ENCODE measurements at regions not wholly inside any gene's neighbourhood (a gene's known extent, or its start where the extent isn't known, plus 50 kb on each side); places are given as distances from the start of the nearest gene placed in this dataset.

DNA sequence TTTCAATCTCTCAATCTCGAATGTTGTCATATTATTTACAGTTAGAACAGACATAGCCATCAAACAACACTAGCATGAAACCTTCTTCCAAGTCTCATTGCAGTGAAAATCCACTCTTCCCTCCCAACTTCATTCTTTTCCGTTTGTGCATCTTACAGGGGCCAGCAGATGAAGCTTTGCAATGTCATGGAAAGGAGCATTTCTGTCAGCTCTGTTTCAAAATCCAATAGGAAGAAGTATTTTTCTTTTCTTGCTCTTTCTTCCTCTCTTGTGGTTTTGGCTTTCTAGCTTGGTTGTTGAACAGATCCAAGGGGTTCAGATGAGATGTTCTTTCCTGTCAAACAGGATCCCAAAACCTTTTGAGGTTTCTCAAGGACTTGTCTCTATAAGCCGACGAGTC is 416.6 kb downstream of the AEBP2 start:
- TF ChIP-seq, protein P1, sequence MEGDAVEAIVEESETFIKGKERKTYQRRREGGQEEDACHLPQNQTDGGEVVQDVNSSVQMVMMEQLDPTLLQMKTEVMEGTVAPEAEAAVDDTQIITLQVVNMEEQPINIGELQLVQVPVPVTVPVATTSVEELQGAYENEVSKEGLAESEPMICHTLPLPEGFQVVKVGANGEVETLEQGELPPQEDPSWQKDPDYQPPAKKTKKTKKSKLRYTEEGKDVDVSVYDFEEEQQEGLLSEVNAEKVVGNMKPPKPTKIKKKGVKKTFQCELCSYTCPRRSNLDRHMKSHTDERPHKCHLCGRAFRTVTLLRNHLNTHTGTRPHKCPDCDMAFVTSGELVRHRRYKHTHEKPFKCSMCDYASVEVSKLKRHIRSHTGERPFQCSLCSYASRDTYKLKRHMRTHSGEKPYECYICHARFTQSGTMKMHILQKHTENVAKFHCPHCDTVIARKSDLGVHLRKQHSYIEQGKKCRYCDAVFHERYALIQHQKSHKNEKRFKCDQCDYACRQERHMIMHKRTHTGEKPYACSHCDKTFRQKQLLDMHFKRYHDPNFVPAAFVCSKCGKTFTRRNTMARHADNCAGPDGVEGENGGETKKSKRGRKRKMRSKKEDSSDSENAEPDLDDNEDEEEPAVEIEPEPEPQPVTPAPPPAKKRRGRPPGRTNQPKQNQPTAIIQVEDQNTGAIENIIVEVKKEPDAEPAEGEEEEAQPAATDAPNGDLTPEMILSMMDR (IDR thresholded peaks at IDR 0.05; ENCODE audit: low read depth, low read length, poor library complexity, severe bottlenecking): no peak
- no peak for TF ChIP-seq EZH2phosphoT487 (IDR thresholded peaks at IDR 0.05; ENCODE audit: borderline replicate concordance, low read length)
- Histone ChIP-seq H3F3A (ENCODE audit: control insufficient read depth, insufficient read depth) (no peaks in the 10 kb centered on the region), H3K9me3 (ENCODE audit: control insufficient read depth, insufficient read depth, low read length) (no peaks in the 10 kb centered on the region), H4K20me1 (ENCODE audit: control insufficient read depth, insufficient read depth, low read depth, low read length) (no peaks in the 10 kb centered on the region), H3K79me2 (ENCODE audit: control insufficient read depth, low read length) (no peaks in the 10 kb centered on the region), H3K4me1 (ENCODE audit: control insufficient read depth, low read length) (no peaks in the 10 kb centered on the region), H3K36me3 (ENCODE audit: control insufficient read depth, low read length) (no peaks in the 10 kb centered on the region), H3K4me3 (ENCODE audit: low read length) (no peak overlapping the region), H3K9me2 (replicated peaks; ENCODE audit: control insufficient read depth, low read length) (no peaks in the 10 kb centered on the region), H3K4me2 (ENCODE audit: low read length) (no peak overlapping the region), H3K27me3 (ENCODE audit: control insufficient read depth, low read length) (no peaks in the 10 kb centered on the region), H3K27ac (ENCODE audit: low read depth, low read length) (no peak overlapping the region)

DNA sequence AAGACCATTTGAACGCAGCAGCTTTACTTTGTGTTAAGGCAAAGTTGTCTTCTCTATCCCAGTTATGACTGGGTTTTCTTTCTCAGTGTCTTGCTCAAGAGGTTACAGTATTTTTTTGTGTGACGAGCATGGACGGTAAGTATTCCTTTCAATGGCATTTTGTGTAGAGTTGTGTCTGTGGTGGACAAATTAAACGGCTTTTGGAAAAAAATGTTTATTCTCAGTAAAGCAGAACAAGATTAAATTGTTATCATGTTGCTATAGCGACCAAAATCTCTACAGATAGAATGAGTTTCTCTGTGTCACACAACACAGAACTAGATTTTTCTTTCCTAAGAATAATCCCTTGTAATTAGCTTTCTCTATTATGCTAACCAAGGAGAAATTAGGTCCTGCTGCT is 417.1 kb downstream of the AEBP2 start:
- no peaks in the 10 kb centered on the region for H4K20me1 ChIP-seq (ENCODE audit: control insufficient read depth, insufficient read depth, low read depth, low read length)
- no peak overlapping the region for H3K4me3 ChIP-seq (ENCODE audit: low read length)
- H3K9me2 ChIP-seq (replicated peaks; ENCODE audit: control insufficient read depth, low read length): no peaks in the 10 kb centered on the region
- no peaks in the 10 kb centered on the region for H3K27me3 ChIP-seq (ENCODE audit: control insufficient read depth, low read length)
- no peaks in the 10 kb centered on the region for H3K79me2 ChIP-seq (ENCODE audit: control insufficient read depth, low read length)
- TF ChIP-seq, protein P1 (IDR thresholded peaks at IDR 0.05; ENCODE audit: low read depth, low read length, poor library complexity, severe bottlenecking): no peak
- no peak for TF ChIP-seq EZH2phosphoT487 (IDR thresholded peaks at IDR 0.05; ENCODE audit: borderline replicate concordance, low read length)
- no peak overlapping the region for H3K4me2 ChIP-seq (ENCODE audit: low read length)
- no peaks in the 10 kb centered on the region for H3F3A ChIP-seq (ENCODE audit: control insufficient read depth, insufficient read depth)
- H3K27ac ChIP-seq (ENCODE audit: low read depth, low read length): no peak overlapping the region
- H3K36me3 ChIP-seq (ENCODE audit: control insufficient read depth, low read length): no peaks in the 10 kb centered on the region
- no peaks in the 10 kb centered on the region for H3K9me3 ChIP-seq (ENCODE audit: control insufficient read depth, insufficient read depth, low read length)
- H3K4me1 ChIP-seq (ENCODE audit: control insufficient read depth, low read length): no peaks in the 10 kb centered on the region

DNA sequence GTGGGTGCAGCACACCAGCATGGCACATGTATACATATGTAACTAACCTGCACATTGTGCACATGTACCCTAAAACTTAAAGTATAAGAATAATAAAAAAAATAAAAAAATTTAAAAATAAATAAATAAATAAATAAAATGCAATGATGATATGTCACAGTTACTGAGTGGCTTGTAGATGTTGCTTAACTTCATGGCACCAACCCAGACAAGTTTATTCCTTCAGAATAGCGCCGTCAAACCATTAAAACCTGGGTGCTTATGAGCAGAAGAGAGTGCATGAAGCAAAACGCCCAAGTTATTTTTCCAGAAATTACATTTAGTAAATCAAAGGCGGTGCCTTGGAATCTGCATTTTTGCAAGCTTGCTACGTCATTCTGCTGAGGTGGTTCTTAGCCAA is 417.9 kb downstream of the AEBP2 start:
- Histone ChIP-seq H3K27me3 (ENCODE audit: control insufficient read depth, low read length) (no peaks in the 10 kb centered on the region), H3F3A (ENCODE audit: control insufficient read depth, insufficient read depth) (no peaks in the 10 kb centered on the region), H3K4me3 (ENCODE audit: low read length) (no peak overlapping the region), H3K79me2 (ENCODE audit: control insufficient read depth, low read length) (no peaks in the 10 kb centered on the region), H4K20me1 (ENCODE audit: control insufficient read depth, insufficient read depth, low read depth, low read length) (no peaks in the 10 kb centered on the region), H3K36me3 (ENCODE audit: control insufficient read depth, low read length) (no peaks in the 10 kb centered on the region), H3K9me2 (replicated peaks; ENCODE audit: control insufficient read depth, low read length) (no peaks in the 10 kb centered on the region), H3K9me3 (ENCODE audit: control insufficient read depth, insufficient read depth, low read length) (no peaks in the 10 kb centered on the region), H3K4me1 (ENCODE audit: control insufficient read depth, low read length) (no peaks in the 10 kb centered on the region), H3K27ac (ENCODE audit: low read depth, low read length) (no peak overlapping the region), H3K4me2 (ENCODE audit: low read length) (no peak overlapping the region)
- TF ChIP-seq, protein P1 (IDR thresholded peaks at IDR 0.05; ENCODE audit: low read depth, low read length, poor library complexity, severe bottlenecking): no peak
- TF ChIP-seq EZH2phosphoT487 (IDR thresholded peaks at IDR 0.05; ENCODE audit: borderline replicate concordance, low read length): no peak

DNA sequence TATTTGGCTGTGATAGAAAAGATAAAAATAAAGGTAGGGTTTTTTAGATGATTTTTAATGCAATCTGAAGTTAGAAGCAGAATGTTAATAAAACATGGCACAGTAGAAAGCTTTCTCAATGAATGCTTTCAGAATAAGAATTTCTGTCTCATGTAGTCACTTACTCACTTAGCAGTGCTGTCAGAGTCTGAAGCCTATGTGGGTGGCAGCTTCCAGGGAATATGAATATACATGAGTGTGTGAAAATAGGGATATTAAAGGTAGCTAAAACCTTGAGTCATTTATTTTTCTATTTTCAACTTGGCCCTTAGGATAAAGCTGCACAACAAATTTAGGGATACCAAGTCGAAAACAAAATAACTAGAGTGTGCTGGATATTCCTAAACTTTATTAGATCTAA is 427.9 kb downstream of the AEBP2 start:
- H3K79me2 ChIP-seq (ENCODE audit: control insufficient read depth, low read length): no peaks in the 10 kb centered on the region
- H3K27ac ChIP-seq (ENCODE audit: low read depth, low read length): no peak overlapping the region
- no peak overlapping the region for H3K4me2 ChIP-seq (ENCODE audit: low read length)
- H3K27me3 ChIP-seq (ENCODE audit: control insufficient read depth, low read length): no peaks in the 10 kb centered on the region
- H3K4me1 ChIP-seq (ENCODE audit: control insufficient read depth, low read length): no peaks in the 10 kb centered on the region
- no peaks in the 10 kb centered on the region for H3K9me3 ChIP-seq (ENCODE audit: control insufficient read depth, insufficient read depth, low read length)
- H4K20me1 ChIP-seq (ENCODE audit: control insufficient read depth, insufficient read depth, low read depth, low read length): no peaks in the 10 kb centered on the region
- no peaks in the 10 kb centered on the region for H3F3A ChIP-seq (ENCODE audit: control insufficient read depth, insufficient read depth)
- H3K36me3 ChIP-seq (ENCODE audit: control insufficient read depth, low read length): no peaks in the 10 kb centered on the region
- H3K9me2 ChIP-seq (replicated peaks; ENCODE audit: control insufficient read depth, low read length): no peaks in the 10 kb centered on the region
- H3K4me3 ChIP-seq (ENCODE audit: low read length): no peak overlapping the region
- TF ChIP-seq EZH2phosphoT487 (IDR thresholded peaks at IDR 0.05; ENCODE audit: borderline replicate concordance, low read length): no peak
- TF ChIP-seq, protein P1 (IDR thresholded peaks at IDR 0.05; ENCODE audit: low read depth, low read length, poor library complexity, severe bottlenecking): no peak
